Keratinocyte (primary cell): ENCODE measurements at regions not wholly inside any gene's neighbourhood (a gene's known extent, or its start where the extent isn't known, plus 50 kb on each side); places are given as distances from the start of the nearest gene placed in this dataset.

Experiments
- CTCF ChIP-seq, 3 experiments: IDR thresholded peaks in 1 of 3; conservative IDR thresholded peaks in 1 of 3; optimal IDR thresholded peaks in 1 of 3; 2 replicates in 2 of 3; 3 replicates in 1 of 3; pipeline versions ENCODE3 to v1.5.1; 2011; ENCODE audit warnings: low read length in 3 of 3, mild to moderate bottlenecking in 3 of 3, moderate library complexity in 2 of 3, control low read depth in 1 of 3, inconsistent platforms in 1 of 3; ENCODE audit not compliant: insufficient read depth in 2 of 3; ENCODE audit errors: extremely low read depth in 1 of 3
- EZH2 ChIP-seq: IDR thresholded peaks from one replicate; pipeline ENCODE4 v1.6.1; 2012; ENCODE audit warnings: inconsistent platforms, mild to moderate bottlenecking, low read length, moderate library complexity

DNA sequence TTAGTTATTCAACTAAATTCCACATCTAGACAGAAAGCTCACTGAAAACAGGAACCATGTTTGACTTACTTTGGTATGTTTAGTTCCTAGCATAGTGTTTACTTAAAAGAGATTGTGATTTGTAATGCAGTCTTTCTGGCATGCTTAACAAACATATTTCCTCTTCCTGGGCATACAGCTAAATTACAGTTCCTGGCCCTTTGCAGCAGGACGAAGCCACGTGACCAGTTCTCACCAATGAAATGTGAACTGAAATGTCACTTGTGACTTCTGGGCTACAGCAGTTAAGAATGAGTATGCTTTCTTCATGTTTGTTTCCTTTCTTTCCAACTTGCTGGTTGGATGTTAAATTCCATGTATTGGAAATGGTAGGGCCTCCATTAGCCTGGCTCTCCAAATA is 330.5 kb downstream of the FIGN start:
- TF ChIP-seq CTCF (optimal IDR thresholded peaks at IDR 0.05 in 1 of 3, IDR thresholded peaks at IDR 0.05 in 1 of 3, conservative IDR thresholded peaks at IDR 0.05 in 1 of 3; ENCODE audit: extremely low read depth in 1 of 3, insufficient read depth in 2 of 3, low read length in 3 of 3), result no peak
- no peak for TF ChIP-seq EZH2
